HCT116 (cell line): ENCODE measurements at regions not wholly inside any gene's neighbourhood (a gene's known extent, or its start where the extent isn't known, plus 50 kb on each side); places are given as distances from the start of the nearest gene placed in this dataset.

Experiments
- CEBPB ChIP-seq: IDR thresholded peaks from 2 replicates; pipeline ENCODE4 v1.6.1; 2012; ENCODE audit warnings: low read depth
- CTCF ChIP-seq, 3 experiments: fragments of 200-600 bp in 1 of 3; sonication (generic) in 1 of 3; IDR thresholded peaks in 2 of 3; conservative IDR thresholded peaks in 1 of 3; 2 replicates each; pipeline ENCODE4 v1.5.1; 2012 to 2017; ENCODE audit warnings: low read depth in 2 of 3, low read length in 2 of 3, antibody characterized with exemption in 1 of 3, borderline replicate concordance in 1 of 3, control low read depth in 1 of 3, mild to moderate bottlenecking in 1 of 3, mixed read lengths in 1 of 3, mixed run types in 1 of 3, moderate library complexity in 1 of 3; ENCODE audit not compliant: insufficient read depth in 1 of 3
- EZH2 ChIP-seq: fragments of 200-600 bp; sonication (generic); IDR thresholded peaks from 2 replicates; pipeline ENCODE4 v1.6.1; 2017; ENCODE audit warnings: antibody characterized with exemption, mixed run types
- POLR2A ChIP-seq: IDR thresholded peaks from 2 replicates; pipeline ENCODE4 v1.7.0; 2011; ENCODE audit warnings: borderline replicate concordance; ENCODE audit not compliant: insufficient read depth, insufficient read length; ENCODE audit errors: extremely low read depth
- RAD21 ChIP-seq: IDR thresholded peaks from 2 replicates; pipeline ENCODE4 v1.6.1; 2012; ENCODE audit warnings: low read depth, mild to moderate bottlenecking
- ZBTB33 ChIP-seq: IDR thresholded peaks from 2 replicates; pipeline ENCODE4 v1.6.1; 2011; ENCODE audit warnings: mild to moderate bottlenecking, low read length, moderate library complexity; ENCODE audit not compliant: insufficient replicate concordance; ENCODE audit errors: extremely low read depth

DNA sequence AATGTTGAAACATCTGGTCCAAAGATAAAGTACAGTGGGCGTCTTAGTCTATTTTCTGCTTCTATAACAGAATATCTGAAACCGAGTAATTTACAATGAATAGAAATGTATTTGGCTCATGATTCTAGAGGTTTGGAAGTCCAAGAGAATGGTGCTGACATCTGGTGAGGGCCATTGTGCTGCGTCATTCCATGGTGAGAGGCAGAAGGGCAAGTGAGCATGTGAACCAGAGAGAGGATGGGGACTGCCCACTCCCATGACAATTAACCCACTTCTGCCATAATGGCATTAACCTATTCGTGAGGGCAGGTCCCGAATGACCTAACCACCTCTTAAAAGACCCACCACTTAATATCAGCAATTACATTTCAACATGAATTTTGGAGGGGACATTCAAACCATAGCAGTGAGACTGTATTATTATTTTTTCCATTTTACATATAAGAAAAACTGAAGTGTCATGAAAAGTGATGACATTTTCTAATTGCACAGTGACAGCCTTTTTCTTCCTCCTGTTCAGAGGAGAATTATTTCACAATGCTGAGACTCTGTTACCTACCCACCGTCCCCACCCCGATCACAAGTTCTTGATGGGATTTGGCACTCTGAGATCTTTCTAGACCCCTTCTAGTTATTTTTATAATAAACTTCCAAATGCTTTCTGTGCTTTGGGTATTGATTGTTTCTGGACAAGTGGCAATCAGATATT, 238.8 kb downstream of the RPLP1 start:
- TF ChIP-seq CTCF (IDR thresholded peaks at IDR 0.05 in 2 of 3, conservative IDR thresholded peaks at IDR 0.05 in 1 of 3; ENCODE audit: borderline replicate concordance in 1 of 3, insufficient read depth in 1 of 3, low read depth in 2 of 3, low read length in 2 of 3) = no peak
- TF ChIP-seq EZH2 = no peak
- TF ChIP-seq RAD21 = no peak
- no peak for TF ChIP-seq ZBTB33
- TF ChIP-seq POLR2A = no peak
- no peak for TF ChIP-seq CEBPB
